SK-N-SH (cell line): ENCODE measurements at regions not wholly inside any gene's neighbourhood (a gene's known extent, or its start where the extent isn't known, plus 50 kb on each side); places are given as distances from the start of the nearest gene placed in this dataset.

Experiments used
- CTCF ChIP-seq: fragments of 200-600 bp; sonication (generic); IDR thresholded peaks from 2 replicates; pipeline ENCODE4 v1.6.1; 2017; ENCODE audit warnings: antibody characterized with exemption, mild to moderate bottlenecking, moderate library complexity
- EP300 ChIP-seq, 2 experiments: IDR thresholded peaks; 2 replicates each; pipeline versions ENCODE4 v1.4.0 to v1.6.1; 2012; ENCODE audit warnings: borderline replicate concordance in 1 of 2, low read depth in 1 of 2, low read length in 1 of 2
- GABPA ChIP-seq: IDR thresholded peaks from 2 replicates; pipeline ENCODE4 v1.4.0; 2012; ENCODE audit warnings: low read depth, mild to moderate bottlenecking
- MXI1 ChIP-seq: IDR thresholded peaks from 2 replicates; pipeline ENCODE4 v1.6.1; 2012; ENCODE audit warnings: mild to moderate bottlenecking, low read depth, low read length, improper control_type of control experiment
- POLR2AphosphoS5 ChIP-seq: IDR thresholded peaks from 2 replicates; pipeline ENCODE4 v1.6.1; 2012; ENCODE audit warnings: low read depth, low read length
- RCOR1 ChIP-seq: fragments of 150-350 bp; IDR thresholded peaks from 2 replicates; pipeline ENCODE4 v1.6.1; 2017; ENCODE audit warnings: antibody characterized with exemption, low read length
- REST ChIP-seq: IDR thresholded peaks from 2 replicates; pipeline ENCODE4 v1.6.1; 2012; ENCODE audit warnings: mild to moderate bottlenecking, low read depth, low read length, moderate library complexity
- ZBTB33 ChIP-seq: IDR thresholded peaks from 2 replicates; pipeline ENCODE4 v1.4.0; 2012; ENCODE audit warnings: low read depth, borderline replicate concordance

GRCh38 chr16:64390102-64390501 is 731.8 kb downstream of the CDH11 start:
- TF ChIP-seq GABPA (no peak), EP300 (IDR thresholded peaks at IDR 0.05; ENCODE audit: borderline replicate concordance in 1 of 2, low read depth in 1 of 2, low read length in 1 of 2) (no peak), ZBTB33 (no peak), REST (no peak), POLR2AphosphoS5 (no peak), MXI1 (no peak), RCOR1 (no peak), CTCF (no peak)
